Suprapubic skin (tissue), 3 donors: ENCODE measurements at regions not wholly inside any gene's neighbourhood (a gene's known extent, or its start where the extent isn't known, plus 50 kb on each side); places are given as distances from the start of the nearest gene placed in this dataset.

ENCODE experiments used
- CTCF ChIP-seq, 2 donors: fragments of 200-600 bp in 1 of 2; fragments of 450-650 bp in 1 of 2; sonication (generic) in 1 of 2; IDR thresholded peaks; one replicate each; pipeline ENCODE4 v1.5.1; 2016 to 2019; ENCODE audit warnings: antibody characterized with exemption in 2 of 2, mild to moderate bottlenecking in 1 of 2, moderate library complexity in 1 of 2
- POLR2AphosphoS5 ChIP-seq, 3 donors: sonication (generic); formaldehyde crosslinking; IDR thresholded peaks; one replicate each; pipeline ENCODE4 v1.6.1; 2017; ENCODE audit warnings: antibody characterized with exemption in 3 of 3

- no peak for TF ChIP-seq CTCF (IDR thresholded peaks at IDR 0.05)
- no peak for TF ChIP-seq POLR2AphosphoS5 (IDR thresholded peaks at IDR 0.05)
Observed at GRCh38 chr16:64579712-64580111, 542.2 kb downstream of the CDH11 start.
